T-helper 1 cell treated with Interleukin-12 subunit alpha and Interleukin-12 subunit beta and Interleukin-4 antibody, amounts not matched to agents 30 μg/mL and 1 μg/mL, for 36 hours (primary cell): ENCODE measurements at regions not wholly inside any gene's neighbourhood (a gene's known extent, or its start where the extent isn't known, plus 50 kb on each side); places are given as distances from the start of the nearest gene placed in this dataset.
"Not testable (repeated sequence)": the region's sequence is repeated elsewhere in the genome, so short reads cannot be mapped to it uniquely, and the experiment has no call there.

Experiments used
- H3K27ac Mint-ChIP-seq: one replicate; pipeline ENCODE4 v1.8.0; 2021; ENCODE audit warnings: mild to moderate bottlenecking, mixed read lengths
- H3K27me3 Mint-ChIP-seq: one replicate; pipeline ENCODE4 v1.8.0; 2021; ENCODE audit warnings: low read depth, mixed read lengths
- H3K36me3 Mint-ChIP-seq: one replicate; pipeline ENCODE4 v1.8.0; 2021; ENCODE audit warnings: low read depth, mixed read lengths
- H3K4me1 Mint-ChIP-seq: one replicate; pipeline ENCODE4 v1.8.0; 2021; ENCODE audit warnings: low read depth, mixed read lengths
- H3K4me3 Mint-ChIP-seq: one replicate; pipeline ENCODE4 v1.8.0; 2021; ENCODE audit warnings: mild to moderate bottlenecking, moderate library complexity, mixed read lengths
- H3K9me3 Mint-ChIP-seq: one replicate; pipeline ENCODE4 v1.8.0; 2021; ENCODE audit warnings: mixed read lengths

- not testable (repeated sequence) for H3K27ac Mint-ChIP-seq, H3K36me3 Mint-ChIP-seq, H3K4me1 Mint-ChIP-seq, H3K27me3 Mint-ChIP-seq, H3K4me3 Mint-ChIP-seq
- H3K9me3 Mint-ChIP-seq = peaks cover 27% of the 10 kb centered on the region
Measured at GRCh38 chr16:10292976-10293375, 92.9 kb upstream of the ATF7IP2 start.

- H3K9me3 Mint-ChIP-seq = peaks cover 27% of the 10 kb centered on the region
- not testable (repeated sequence) for H3K27ac Mint-ChIP-seq, H3K4me1 Mint-ChIP-seq, H3K36me3 Mint-ChIP-seq, H3K27me3 Mint-ChIP-seq, H3K4me3 Mint-ChIP-seq
Measured at GRCh38 chr16:10294153-10294552, 91.7 kb upstream of the ATF7IP2 start.

- Mint-ChIP-seq H3K4me1 (no peaks in the 10 kb centered on the region), H3K4me3 (no peak overlapping the region), H3K9me3 (peaks cover 20% of the 10 kb centered on the region), H3K27ac (no peak overlapping the region), H3K27me3 (no peaks in the 10 kb centered on the region), H3K36me3 (no peaks in the 10 kb centered on the region)
Measured at GRCh38 chr16:10296956-10297340, 88.9 kb upstream of the ATF7IP2 start.

- Mint-ChIP-seq H3K27ac (no peak overlapping the region), H3K36me3 (no peaks in the 10 kb centered on the region), H3K9me3 (peaks cover 20% of the 10 kb centered on the region), H3K4me1 (no peaks in the 10 kb centered on the region), H3K27me3 (no peaks in the 10 kb centered on the region), H3K4me3 (no peak overlapping the region)
Measured at GRCh38 chr16:10297341-10298006, 88.4 kb upstream of the ATF7IP2 start.

GRCh38 chr16:10300905-10301304 lies 85.0 kb upstream of the ATF7IP2 start:
- Mint-ChIP-seq H3K27me3 (no peaks in the 10 kb centered on the region), H3K36me3 (no peaks in the 10 kb centered on the region), H3K27ac (no peak overlapping the region), H3K9me3 (no peaks in the 10 kb centered on the region), H3K4me1 (no peaks in the 10 kb centered on the region), H3K4me3 (no peak overlapping the region)

GRCh38 chr16:10301547-10301946 lies 84.3 kb upstream of the ATF7IP2 start:
- not testable (repeated sequence) for H3K27ac Mint-ChIP-seq, H3K9me3 Mint-ChIP-seq, H3K4me1 Mint-ChIP-seq, H3K27me3 Mint-ChIP-seq, H3K4me3 Mint-ChIP-seq, H3K36me3 Mint-ChIP-seq

GRCh38 chr16:10305912-10306311 lies 79.9 kb upstream of the ATF7IP2 start:
- H3K9me3 Mint-ChIP-seq = no peaks in the 10 kb centered on the region
- H3K27me3 Mint-ChIP-seq = no peaks in the 10 kb centered on the region
- H3K27ac Mint-ChIP-seq = no peak overlapping the region
- no peaks in the 10 kb centered on the region for H3K36me3 Mint-ChIP-seq
- H3K4me3 Mint-ChIP-seq = no peak overlapping the region
- H3K4me1 Mint-ChIP-seq = no peaks in the 10 kb centered on the region

- Mint-ChIP-seq H3K4me1 (peaks cover 5% of the 10 kb centered on the region), H3K27ac (no peak overlapping the region)
Measured at GRCh38 chr16:10308305-10309193, 77.3 kb upstream of the ATF7IP2 start.

GRCh38 chr16:10309271-10309932 lies 76.5 kb upstream of the ATF7IP2 start:
- H3K9me3 Mint-ChIP-seq = no peaks in the 10 kb centered on the region
- H3K36me3 Mint-ChIP-seq = no peaks in the 10 kb centered on the region
- peak overlapping the region; percentile 36 for H3K27ac Mint-ChIP-seq
- H3K27me3 Mint-ChIP-seq = no peaks in the 10 kb centered on the region
- H3K4me1 Mint-ChIP-seq = peaks cover 6% of the 10 kb centered on the region
- no peak overlapping the region for H3K4me3 Mint-ChIP-seq

More at GRCh38 chr16:10308305-10309193, 77.3 kb upstream of the ATF7IP2 start:
- Mint-ChIP-seq H3K27me3 (no peaks in the 10 kb centered on the region), H3K4me3 (no peak overlapping the region), H3K9me3 (no peaks in the 10 kb centered on the region), H3K36me3 (no peaks in the 10 kb centered on the region)

GRCh38 chr16:10312008-10312407 lies 73.9 kb upstream of the ATF7IP2 start:
- Mint-ChIP-seq H3K27ac (no peak overlapping the region), H3K9me3 (no peaks in the 10 kb centered on the region), H3K27me3 (no peaks in the 10 kb centered on the region), H3K4me3 (no peak overlapping the region), H3K36me3 (no peaks in the 10 kb centered on the region), H3K4me1 (peaks cover 10% of the 10 kb centered on the region)

GRCh38 chr16:10312784-10313724 lies 72.8 kb upstream of the ATF7IP2 start:
- H3K27ac Mint-ChIP-seq = no peak overlapping the region
- H3K36me3 Mint-ChIP-seq = no peaks in the 10 kb centered on the region
- no peaks in the 10 kb centered on the region for H3K9me3 Mint-ChIP-seq
- no peaks in the 10 kb centered on the region for H3K27me3 Mint-ChIP-seq
- no peak overlapping the region for H3K4me3 Mint-ChIP-seq
- H3K4me1 Mint-ChIP-seq = peaks cover 10% of the 10 kb centered on the region

- Mint-ChIP-seq H3K36me3 (no peaks in the 10 kb centered on the region), H3K4me3 (no peak overlapping the region), H3K9me3 (no peaks in the 10 kb centered on the region), H3K27ac (no peak overlapping the region), H3K4me1 (peaks cover 15% of the 10 kb centered on the region), H3K27me3 (no peaks in the 10 kb centered on the region)
Measured at GRCh38 chr16:10314317-10314716, 71.5 kb upstream of the ATF7IP2 start.

- no peaks in the 10 kb centered on the region for H3K27me3 Mint-ChIP-seq
- peaks cover 16% of the 10 kb centered on the region for H3K4me1 Mint-ChIP-seq
- H3K9me3 Mint-ChIP-seq = no peaks in the 10 kb centered on the region
- H3K27ac Mint-ChIP-seq = no peak overlapping the region
- no peak overlapping the region for H3K4me3 Mint-ChIP-seq
- no peaks in the 10 kb centered on the region for H3K36me3 Mint-ChIP-seq
Measured at GRCh38 chr16:10314811-10315210, 71.0 kb upstream of the ATF7IP2 start.

GRCh38 chr16:10317425-10318001 lies 68.3 kb upstream of the ATF7IP2 start:
- no peaks in the 10 kb centered on the region for H3K9me3 Mint-ChIP-seq
- no peaks in the 10 kb centered on the region for H3K27me3 Mint-ChIP-seq
- peaks cover 16% of the 10 kb centered on the region for H3K4me1 Mint-ChIP-seq
- H3K27ac Mint-ChIP-seq = no peak overlapping the region
- H3K4me3 Mint-ChIP-seq = no peak overlapping the region
- H3K36me3 Mint-ChIP-seq = no peaks in the 10 kb centered on the region
